ENCODE measurements at regions not wholly inside any gene's neighbourhood (a gene's known extent, or its start where the extent isn't known, plus 50 kb on each side); places are given as distances from the start of the nearest gene placed in this dataset.

GRCh38 chr10:3986493-3987142, 201.6 kb upstream of the KLF6 start:
- WGBS, 2 donors = 81 to 82% methylated on average over 10 of the region's 10 CpGs
- intact Hi-C loops (cut with DNase I) = no loop called here
- DNase-seq = no peak
- no peak overlapping the region for H3K4me3 ChIP-seq
- H3K4me1 ChIP-seq = peaks cover 0 to 14% (median 8%) of the 10 kb centered on the region in 9 donors
- TF ChIP-seq CTCF (IDR thresholded peaks at IDR 0.05) = no peak
- no peak for ATAC-seq
- H3K27me3 ChIP-seq = no peaks in the 10 kb centered on the region
- H3K27ac ChIP-seq = peak overlapping the region in 1 of 10 donors; percentile 11
- H3K9me3 ChIP-seq = peaks cover 0 to 13% (median 0%) of the 10 kb centered on the region in 11 donors
- no peaks in the 10 kb centered on the region for H3K36me3 ChIP-seq

- Histone ChIP-seq H3K4me1 (peaks cover 0 to 40% (median 8%) of the 10 kb centered on the region in 9 donors), H3K36me3 (no peaks in the 10 kb centered on the region), H3K4me3 (no peak overlapping the region), H3K27ac (no peak overlapping the region), H3K27me3 (no peaks in the 10 kb centered on the region), H3K9me3 (peaks cover 0 to 13% (median 0%) of the 10 kb centered on the region in 11 donors)
- DNase-seq = no peak
- no peak for ATAC-seq
- no peak for TF ChIP-seq CTCF (IDR thresholded peaks at IDR 0.05)
- intact Hi-C loops (cut with DNase I) = no loop called here
Observed at GRCh38 chr10:3982746-3983442, 197.9 kb upstream of the KLF6 start.

DNA sequence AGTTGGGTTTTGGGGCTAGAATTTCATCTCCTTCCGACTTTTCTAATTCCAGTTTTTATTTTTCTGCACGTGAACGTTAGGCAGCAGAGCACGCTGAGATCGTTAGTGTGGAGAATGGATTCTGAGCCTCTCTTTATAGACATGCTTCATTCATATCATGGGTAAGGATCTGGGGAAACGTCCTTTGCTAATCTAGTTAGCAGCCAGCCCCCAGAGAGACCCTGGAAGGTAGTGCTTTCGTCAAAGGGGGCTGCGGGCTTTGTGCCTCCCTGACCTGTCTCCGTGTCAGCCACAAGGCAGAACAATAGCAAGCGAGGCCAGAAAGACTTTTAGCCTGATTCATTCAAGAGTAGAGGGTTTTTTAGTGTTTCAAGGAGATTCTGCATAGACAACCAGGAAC, 196.3 kb upstream of the KLF6 start:
- ATAC-seq = no peak
- intact Hi-C loops (cut with DNase I) = no loop called here

DNA sequence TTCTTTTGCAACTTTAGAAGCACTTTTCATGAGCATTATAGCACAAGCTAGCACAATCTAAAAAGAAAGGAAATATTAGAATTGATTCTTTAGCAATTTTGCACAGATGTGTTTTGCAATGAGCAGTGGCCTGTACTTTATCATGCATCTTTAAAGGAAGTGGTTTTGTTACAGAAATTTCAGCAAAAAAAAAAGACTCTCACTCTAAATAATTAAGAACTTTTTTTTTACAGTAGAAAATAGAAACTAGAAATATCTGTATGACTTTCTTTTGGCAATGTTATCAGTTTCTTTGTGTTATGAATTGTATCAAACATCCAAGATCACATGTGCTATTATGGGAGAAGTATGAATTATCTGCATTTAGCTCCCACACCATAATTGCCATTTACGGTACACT, 195.7 kb upstream of the KLF6 start:
- Histone ChIP-seq H3K9me3 (peaks cover 0 to 16% (median 3%) of the 10 kb centered on the region in 11 donors), H3K4me3 (no peak overlapping the region), H3K27ac (peak overlapping the region in 1 of 10 donors; percentile 22), H3K4me1 (peaks cover 0 to 43% (median 0%) of the 10 kb centered on the region in 9 donors), H3K27me3 (no peaks in the 10 kb centered on the region), H3K36me3 (no peaks in the 10 kb centered on the region)
- intact Hi-C loops (cut with DNase I) = no loop called here
- WGBS, 2 donors = 75 to 84% methylated on average over 1 of the region's 1 CpG
- DNase-seq = no peak
- TF ChIP-seq CTCF (IDR thresholded peaks at IDR 0.05) = no peak
- ATAC-seq = peak in 1 of 8 donors; percentile 56

More for the DNA sequence above, 196.3 kb upstream of the KLF6 start:
- 90% methylated on average over 10 of the region's 10 CpGs for WGBS, 2 donors
- peaks cover 0 to 13% (median 0%) of the 10 kb centered on the region in 11 donors for H3K9me3 ChIP-seq
- peak overlapping the region in 1 of 10 donors; percentile 22 for H3K27ac ChIP-seq
- no peaks in the 10 kb centered on the region for H3K36me3 ChIP-seq
- no peak overlapping the region for H3K4me3 ChIP-seq
- no peak for TF ChIP-seq CTCF (IDR thresholded peaks at IDR 0.05)
- no peak for DNase-seq
- peaks cover 0 to 43% (median 0%) of the 10 kb centered on the region in 9 donors for H3K4me1 ChIP-seq
- no peaks in the 10 kb centered on the region for H3K27me3 ChIP-seq
